Panc1 (cell line): ENCODE measurements at regions not wholly inside any gene's neighbourhood (a gene's known extent, or its start where the extent isn't known, plus 50 kb on each side); places are given as distances from the start of the nearest gene placed in this dataset.

Experiments
- ATAC-seq: fragments of 200-7000 bp; cut with Tn5 transposase; 2 replicates; pipeline ENCODE4 v1.9.1; 2020; ENCODE audit warnings: mild to moderate bottlenecking, moderate library complexity
- BruUV-seq: library from RNA; stranded (reverse); fragments of 400-500 nt; replicated peaks from 2 replicates; lab custom pipeline; 2021; lab: Mats Ljungman, UMichigan
- CTCF ChIA-PET: fragments of 300-600 bp; sonication (Branson Sonifier 250); formaldehyde crosslinking; loops from one replicate; lab custom pipeline; 2022; ENCODE audit warnings: antibody characterized with exemption; lab: Charles Lee
- POLR2A ChIA-PET: fragments of 300-600 bp; sonication (Branson Sonifier 250); formaldehyde crosslinking; loops from one replicate; lab custom pipeline; 2022; ENCODE audit warnings: antibody characterized with exemption; lab: Charles Lee
- DNase-seq: peaks from one replicate; pipeline ENCODE4 v3.0.0-alpha.2; 2010; ENCODE audit warnings: low read depth, low spot score
- H3K27ac ChIP-seq: 2 replicates; pipeline ENCODE4 v1.5.1; 2011; ENCODE audit warnings: mild to moderate bottlenecking, low read length, inconsistent platforms
- H3K27me3 ChIP-seq: fragments of 200-500 bp; sonication (Bioruptor generic); 2 replicates; pipeline ENCODE4 v1.6.0; 2014; ENCODE audit warnings: low read length, inconsistent platforms; ENCODE audit not compliant: control insufficient read depth, insufficient read depth
- H3K36me3 ChIP-seq: fragments of 200-500 bp; sonication (Bioruptor generic); 2 replicates; pipeline ENCODE4 v1.5.1; 2014; ENCODE audit warnings: inconsistent platforms, mild to moderate bottlenecking, low read length, moderate library complexity; ENCODE audit not compliant: control insufficient read depth, insufficient read depth
- H3K4me1 ChIP-seq: 2 replicates; pipeline ENCODE4 v1.5.1; 2011; ENCODE audit warnings: inconsistent platforms, mild to moderate bottlenecking, low read length, moderate library complexity; ENCODE audit not compliant: control insufficient read depth, insufficient read depth
- H3K4me3 ChIP-seq, 2 experiments: 2 replicates each; pipeline ENCODE4 v1.5.1; 2011 to 2012; ENCODE audit warnings: low read depth in 2 of 2, low read length in 2 of 2, mild to moderate bottlenecking in 2 of 2, inconsistent platforms in 1 of 2, moderate library complexity in 1 of 2
- H3K9me3 ChIP-seq: fragments of 200-500 bp; sonication (Bioruptor generic); 2 replicates; pipeline ENCODE4 v1.5.1; 2014; ENCODE audit warnings: low read depth, mild to moderate bottlenecking, inconsistent platforms, low read length, moderate library complexity; ENCODE audit not compliant: control insufficient read depth, insufficient read depth
- POLR2AphosphoS5 ChIP-seq: IDR thresholded peaks from 2 replicates; pipeline ENCODE4 v1.6.1; 2012; ENCODE audit warnings: mild to moderate bottlenecking, low read depth, low read length, moderate library complexity
- SIN3A ChIP-seq: IDR thresholded peaks from 2 replicates; pipeline ENCODE4 v1.6.1; 2012; ENCODE audit warnings: low read depth, mild to moderate bottlenecking, low read length, moderate library complexity, borderline replicate concordance; ENCODE audit not compliant: insufficient read depth
- TCF7L2 ChIP-seq: IDR thresholded peaks from 2 replicates; pipeline ENCODE4 v1.6.1; 2011; ENCODE audit warnings: mild to moderate bottlenecking, low read depth, low read length, inconsistent platforms
- in situ Hi-C: cut with HindIII; loops from 2 replicates; pipeline ENCODE4 v1.10.0; 2016; ENCODE audit warnings: low sequenced_read_pairs, low pct_unique_long_range_greater_than_20kb
- intact Hi-C: fragments of 100-400 bp; cut with micrococcal nuclease; formaldehyde crosslinking; loops from one replicate; pipeline ENCODE4 v1.10.0; 2022; ENCODE audit not compliant: unreplicated experiment
- TF ChIP-seq, protein P1 (sequence below), 2 experiments: IDR thresholded peaks; 2 replicates each; pipeline ENCODE4 v1.6.1; 2011 to 2012; ENCODE audit warnings: low read depth in 2 of 2, control low read depth in 1 of 2, low read length in 1 of 2, mild to moderate bottlenecking in 1 of 2, moderate library complexity in 1 of 2; ENCODE audit not compliant: insufficient read depth in 1 of 2
- TF ChIP-seq, protein P2 (sequence below): fragments of 450-650 bp; IDR thresholded peaks from 2 replicates; pipeline ENCODE4 v1.5.1; 2017; ENCODE audit warnings: mild to moderate bottlenecking

DNA sequence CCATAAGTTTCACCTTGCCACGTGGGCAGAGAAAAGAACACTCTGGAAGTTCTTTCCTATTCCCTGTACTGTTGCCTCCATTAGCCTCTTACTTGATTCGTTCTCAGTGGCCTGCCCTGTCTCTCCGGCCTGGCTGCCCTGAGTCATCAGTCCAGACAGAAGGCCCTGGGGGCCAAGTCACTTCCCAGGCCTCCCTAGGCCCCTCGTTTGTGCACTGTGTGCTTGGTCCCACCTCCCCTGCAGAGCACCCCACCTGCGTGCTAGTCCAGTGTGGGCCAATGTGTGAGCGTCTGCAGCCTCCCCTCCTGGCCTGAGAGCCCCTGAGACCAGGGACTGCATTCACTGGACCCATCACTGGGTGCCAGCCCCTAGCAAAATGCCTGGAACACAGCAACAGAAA, 191.2 kb upstream of the RREB1 start:
- intact Hi-C loops (no loop called here), in situ Hi-C loops (no loop called here)
- H3K27ac ChIP-seq = no peak overlapping the region
- H3K9me3 ChIP-seq = no peaks in the 10 kb centered on the region
- no peak for TF ChIP-seq SIN3A
- TF ChIP-seq, protein P1, sequence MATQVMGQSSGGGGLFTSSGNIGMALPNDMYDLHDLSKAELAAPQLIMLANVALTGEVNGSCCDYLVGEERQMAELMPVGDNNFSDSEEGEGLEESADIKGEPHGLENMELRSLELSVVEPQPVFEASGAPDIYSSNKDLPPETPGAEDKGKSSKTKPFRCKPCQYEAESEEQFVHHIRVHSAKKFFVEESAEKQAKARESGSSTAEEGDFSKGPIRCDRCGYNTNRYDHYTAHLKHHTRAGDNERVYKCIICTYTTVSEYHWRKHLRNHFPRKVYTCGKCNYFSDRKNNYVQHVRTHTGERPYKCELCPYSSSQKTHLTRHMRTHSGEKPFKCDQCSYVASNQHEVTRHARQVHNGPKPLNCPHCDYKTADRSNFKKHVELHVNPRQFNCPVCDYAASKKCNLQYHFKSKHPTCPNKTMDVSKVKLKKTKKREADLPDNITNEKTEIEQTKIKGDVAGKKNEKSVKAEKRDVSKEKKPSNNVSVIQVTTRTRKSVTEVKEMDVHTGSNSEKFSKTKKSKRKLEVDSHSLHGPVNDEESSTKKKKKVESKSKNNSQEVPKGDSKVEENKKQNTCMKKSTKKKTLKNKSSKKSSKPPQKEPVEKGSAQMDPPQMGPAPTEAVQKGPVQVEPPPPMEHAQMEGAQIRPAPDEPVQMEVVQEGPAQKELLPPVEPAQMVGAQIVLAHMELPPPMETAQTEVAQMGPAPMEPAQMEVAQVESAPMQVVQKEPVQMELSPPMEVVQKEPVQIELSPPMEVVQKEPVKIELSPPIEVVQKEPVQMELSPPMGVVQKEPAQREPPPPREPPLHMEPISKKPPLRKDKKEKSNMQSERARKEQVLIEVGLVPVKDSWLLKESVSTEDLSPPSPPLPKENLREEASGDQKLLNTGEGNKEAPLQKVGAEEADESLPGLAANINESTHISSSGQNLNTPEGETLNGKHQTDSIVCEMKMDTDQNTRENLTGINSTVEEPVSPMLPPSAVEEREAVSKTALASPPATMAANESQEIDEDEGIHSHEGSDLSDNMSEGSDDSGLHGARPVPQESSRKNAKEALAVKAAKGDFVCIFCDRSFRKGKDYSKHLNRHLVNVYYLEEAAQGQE (IDR thresholded peaks at IDR 0.05; ENCODE audit: insufficient read depth in 1 of 2, low read depth in 2 of 2, low read length in 1 of 2) = no peak
- TF ChIP-seq, protein P2, sequence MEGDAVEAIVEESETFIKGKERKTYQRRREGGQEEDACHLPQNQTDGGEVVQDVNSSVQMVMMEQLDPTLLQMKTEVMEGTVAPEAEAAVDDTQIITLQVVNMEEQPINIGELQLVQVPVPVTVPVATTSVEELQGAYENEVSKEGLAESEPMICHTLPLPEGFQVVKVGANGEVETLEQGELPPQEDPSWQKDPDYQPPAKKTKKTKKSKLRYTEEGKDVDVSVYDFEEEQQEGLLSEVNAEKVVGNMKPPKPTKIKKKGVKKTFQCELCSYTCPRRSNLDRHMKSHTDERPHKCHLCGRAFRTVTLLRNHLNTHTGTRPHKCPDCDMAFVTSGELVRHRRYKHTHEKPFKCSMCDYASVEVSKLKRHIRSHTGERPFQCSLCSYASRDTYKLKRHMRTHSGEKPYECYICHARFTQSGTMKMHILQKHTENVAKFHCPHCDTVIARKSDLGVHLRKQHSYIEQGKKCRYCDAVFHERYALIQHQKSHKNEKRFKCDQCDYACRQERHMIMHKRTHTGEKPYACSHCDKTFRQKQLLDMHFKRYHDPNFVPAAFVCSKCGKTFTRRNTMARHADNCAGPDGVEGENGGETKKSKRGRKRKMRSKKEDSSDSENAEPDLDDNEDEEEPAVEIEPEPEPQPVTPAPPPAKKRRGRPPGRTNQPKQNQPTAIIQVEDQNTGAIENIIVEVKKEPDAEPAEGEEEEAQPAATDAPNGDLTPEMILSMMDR = no peak
- TF ChIP-seq TCF7L2 = no peak
- TF ChIP-seq POLR2AphosphoS5 = no peak
- ChIA-PET CTCF (no interaction called here), POLR2A (no interaction called here)
- no peak for ATAC-seq
- no TSS peak for BruUV-seq
- DNase-seq = no peak
- H3K4me1 ChIP-seq = no peaks in the 10 kb centered on the region; the same call in 1 of the 2 replicates
- no peak overlapping the region for H3K4me3 ChIP-seq
- H3K36me3 ChIP-seq = no peaks in the 10 kb centered on the region
- peaks cover 5% of the 10 kb centered on the region; the same call in 1 of the 2 replicates for H3K27me3 ChIP-seq

DNA sequence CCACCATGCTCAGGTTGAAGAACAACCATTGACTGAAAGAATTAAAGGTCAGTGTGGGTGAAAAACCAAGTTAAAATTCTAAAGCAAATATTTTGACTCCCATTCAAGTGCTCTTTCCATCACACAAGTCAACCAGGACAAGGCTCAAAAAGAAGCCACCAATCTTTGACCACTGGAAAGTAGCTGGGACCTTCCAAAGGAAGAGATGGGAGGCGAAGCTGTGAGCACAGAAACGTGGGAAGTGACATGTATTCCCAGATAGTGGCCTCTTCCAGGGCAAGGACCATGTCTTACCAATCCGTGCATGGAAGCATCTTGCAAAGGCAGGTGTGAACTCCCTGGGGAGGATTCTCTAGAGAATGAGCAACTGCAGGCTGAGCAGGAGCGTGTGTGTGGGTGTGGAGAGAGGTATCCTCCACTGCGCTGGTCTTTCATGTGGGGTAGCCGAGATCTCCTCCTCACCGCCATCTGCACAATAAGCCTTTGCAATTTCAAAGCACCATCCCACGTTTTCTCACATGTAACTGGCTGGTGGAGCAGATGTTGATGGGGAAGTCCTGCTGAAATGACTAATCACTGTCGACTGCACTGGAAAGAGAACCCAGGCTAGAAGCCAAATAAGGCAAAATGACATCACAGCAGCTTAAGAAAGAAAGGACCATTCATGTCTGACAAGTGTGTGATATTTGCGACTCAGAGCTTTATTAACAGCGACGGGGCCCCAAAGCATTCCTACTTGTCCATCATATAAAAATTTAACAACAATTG, 189.4 kb upstream of the RREB1 start:
- TF ChIP-seq POLR2AphosphoS5 = no peak
- TF ChIP-seq SIN3A = no peak
- no peak for TF ChIP-seq TCF7L2
- TF ChIP-seq, protein P1 (IDR thresholded peaks at IDR 0.05; ENCODE audit: insufficient read depth in 1 of 2, low read depth in 2 of 2, low read length in 1 of 2) = no peak
- TF ChIP-seq, protein P2 = no peak
- in situ Hi-C loops = no loop called here
- DNase-seq (no peak), ATAC-seq (no peak)
- H3K9me3 ChIP-seq = no peaks in the 10 kb centered on the region
- intact Hi-C loops = no loop called here
- H3K27ac ChIP-seq = no peak overlapping the region
- peaks cover 3% of the 10 kb centered on the region; the same call in 1 of the 2 replicates for H3K27me3 ChIP-seq
- H3K4me1 ChIP-seq = no peaks in the 10 kb centered on the region; the same call in 1 of the 2 replicates
- POLR2A ChIA-PET = no interaction called here
- H3K36me3 ChIP-seq = no peaks in the 10 kb centered on the region
- no TSS peak for BruUV-seq
- no peak overlapping the region for H3K4me3 ChIP-seq
- CTCF ChIA-PET = no interaction called here
